ENCODE measurements at regions not wholly inside any gene's neighbourhood (a gene's known extent, or its start where the extent isn't known, plus 50 kb on each side); places are given as distances from the start of the nearest gene placed in this dataset.

GRCh38 chr22:47390026-47390970 lies 627.8 kb downstream of the TBC1D22A start:
- no peak for DNase-seq

DNA sequence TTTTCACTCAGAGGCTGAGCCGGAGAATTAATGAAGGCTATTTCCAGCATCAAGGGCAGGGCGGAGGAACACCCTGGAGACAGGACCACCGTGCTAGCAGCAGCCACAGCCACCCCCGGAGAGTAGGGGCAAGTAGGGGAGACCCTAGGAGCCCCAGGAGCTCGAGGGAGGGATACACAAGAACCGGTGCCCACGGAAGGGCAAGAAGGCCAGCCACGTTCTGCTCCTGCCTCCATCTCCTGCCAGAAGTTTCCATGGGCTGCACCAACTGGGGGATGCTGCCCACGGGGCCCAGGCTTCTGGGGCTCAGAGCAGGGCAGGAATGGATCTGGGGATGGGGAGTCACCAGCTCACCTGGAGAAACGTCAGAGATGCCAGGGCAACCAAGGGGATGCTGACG lies 626.8 kb downstream of the TBC1D22A start:
- no peak for DNase-seq

GRCh38 chr22:47388778-47389177 lies 626.3 kb downstream of the TBC1D22A start:
- no peak for DNase-seq

- DNase-seq = no peak
These were observed 625.9 kb downstream of the TBC1D22A start for GRCh38 chr22:47388331-47388730.

DNA sequence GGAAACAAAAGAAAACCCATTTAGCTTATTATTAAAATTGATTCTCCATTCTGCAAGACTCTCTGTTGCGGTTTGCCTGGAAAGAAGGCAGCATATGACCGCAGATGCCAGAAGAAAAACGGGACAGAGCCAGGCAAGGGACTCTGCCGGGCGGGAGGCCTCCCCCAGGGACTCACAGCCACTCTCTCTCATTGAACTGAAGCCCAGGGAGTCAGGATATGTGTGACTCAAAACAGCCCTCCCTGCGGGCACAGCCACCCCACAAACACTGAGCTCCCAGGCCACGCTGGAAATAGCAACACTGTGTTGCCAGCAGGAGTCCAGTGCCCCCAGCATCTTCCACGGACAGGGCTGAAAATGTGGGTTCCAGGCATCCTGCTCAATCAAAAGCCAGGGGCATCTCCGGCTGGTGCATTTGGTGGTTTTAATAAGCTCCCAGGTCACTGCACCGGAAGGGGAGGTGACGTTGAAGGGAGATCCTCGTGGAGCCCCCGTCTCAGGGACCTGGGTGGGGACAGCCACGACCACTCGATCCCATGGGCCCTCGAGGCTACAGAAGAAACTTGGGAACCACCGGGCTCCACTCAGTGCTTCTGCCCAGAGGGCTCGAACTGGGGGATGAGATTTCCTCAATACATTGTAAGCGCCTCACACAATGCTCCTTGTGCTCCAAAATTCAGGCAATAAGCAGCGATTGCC lies 624.5 kb downstream of the TBC1D22A start:
- no peak for DNase-seq

DNA sequence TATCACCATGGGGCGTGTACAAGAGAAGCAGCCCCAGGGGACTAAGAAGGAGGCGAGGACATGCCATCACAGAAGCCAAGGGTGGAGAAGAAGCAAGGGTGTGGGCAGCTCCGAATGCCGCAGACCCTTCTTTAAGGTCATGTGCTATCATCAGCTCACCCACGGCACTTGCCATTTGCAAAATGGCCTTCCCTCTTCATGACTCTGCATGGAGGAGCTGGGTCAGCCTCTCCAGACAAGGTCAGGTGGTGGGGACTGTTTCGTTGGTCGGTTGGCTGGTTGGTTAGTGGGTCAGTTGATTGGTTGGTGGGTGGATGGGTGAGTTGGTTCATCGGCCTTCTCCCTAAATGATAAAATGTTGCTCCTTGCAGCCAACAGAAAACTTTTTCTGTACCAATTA lies 622.5 kb downstream of the TBC1D22A start:
- no peak for DNase-seq

GRCh38 chr22:47382164-47382890 lies 619.9 kb downstream of the TBC1D22A start:
- DNase-seq = peak; percentile 36

DNA sequence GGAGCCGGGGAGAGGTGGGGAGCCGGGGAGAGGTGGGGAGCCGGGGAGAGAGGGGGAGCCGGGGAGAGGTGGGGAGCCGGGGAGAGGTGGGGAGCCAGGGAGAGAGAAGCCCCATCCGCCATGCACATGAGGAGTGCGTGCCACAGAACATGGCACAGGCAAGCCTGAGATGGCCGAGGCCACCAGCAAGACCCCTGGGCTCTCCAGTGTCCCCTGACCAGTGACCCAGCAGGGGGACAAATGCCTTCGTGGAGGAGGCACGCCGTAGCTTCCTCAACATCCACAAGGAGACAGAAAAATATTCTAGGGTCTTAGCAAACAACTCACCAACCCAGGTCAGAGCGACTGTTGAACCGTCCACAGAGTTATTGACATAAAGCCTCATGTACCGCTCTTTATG lies 618.8 kb downstream of the TBC1D22A start:
- no peak for DNase-seq

DNA sequence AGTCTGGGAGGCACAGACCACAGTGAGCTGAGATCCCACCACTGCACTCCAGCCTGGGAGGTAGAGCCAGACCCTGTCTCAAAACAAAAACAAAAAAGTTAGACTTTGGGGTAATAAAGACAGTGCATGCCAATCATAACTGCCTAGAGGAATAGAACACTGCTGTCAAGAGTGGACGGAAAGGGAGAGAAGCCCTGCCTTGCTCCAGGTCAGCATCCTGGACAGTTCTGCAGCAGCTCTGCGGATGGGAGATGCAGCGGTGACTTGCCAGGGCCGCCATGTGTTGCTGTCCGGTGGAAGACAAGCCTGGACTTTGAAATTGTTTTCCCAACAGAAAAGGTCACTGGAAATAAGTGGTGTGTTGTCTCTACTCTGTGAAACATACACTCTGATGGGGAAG lies 618.2 kb downstream of the TBC1D22A start:
- DNase-seq = no peak

DNA sequence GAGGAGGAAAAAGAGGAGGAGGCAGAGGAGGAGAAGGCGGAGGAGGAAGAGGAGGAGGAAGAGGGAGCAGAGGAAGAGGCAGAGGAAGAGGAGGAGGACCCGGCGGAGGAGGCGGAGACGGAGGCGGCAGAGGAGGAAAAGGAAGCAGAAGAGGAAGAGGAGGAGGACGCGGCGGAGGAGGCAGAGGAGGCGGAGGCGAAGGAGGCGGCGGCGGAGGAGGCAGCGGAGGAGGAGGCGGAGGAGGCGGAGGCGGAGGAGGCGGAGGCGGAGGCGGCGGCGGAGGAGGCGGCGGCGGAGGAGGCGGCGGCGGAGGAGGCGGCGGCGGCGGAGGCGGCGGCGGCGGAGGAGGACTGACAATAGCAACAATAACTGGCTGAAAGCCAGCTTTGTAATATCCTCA lies 616.6 kb downstream of the TBC1D22A start:
- no peak for DNase-seq

DNA sequence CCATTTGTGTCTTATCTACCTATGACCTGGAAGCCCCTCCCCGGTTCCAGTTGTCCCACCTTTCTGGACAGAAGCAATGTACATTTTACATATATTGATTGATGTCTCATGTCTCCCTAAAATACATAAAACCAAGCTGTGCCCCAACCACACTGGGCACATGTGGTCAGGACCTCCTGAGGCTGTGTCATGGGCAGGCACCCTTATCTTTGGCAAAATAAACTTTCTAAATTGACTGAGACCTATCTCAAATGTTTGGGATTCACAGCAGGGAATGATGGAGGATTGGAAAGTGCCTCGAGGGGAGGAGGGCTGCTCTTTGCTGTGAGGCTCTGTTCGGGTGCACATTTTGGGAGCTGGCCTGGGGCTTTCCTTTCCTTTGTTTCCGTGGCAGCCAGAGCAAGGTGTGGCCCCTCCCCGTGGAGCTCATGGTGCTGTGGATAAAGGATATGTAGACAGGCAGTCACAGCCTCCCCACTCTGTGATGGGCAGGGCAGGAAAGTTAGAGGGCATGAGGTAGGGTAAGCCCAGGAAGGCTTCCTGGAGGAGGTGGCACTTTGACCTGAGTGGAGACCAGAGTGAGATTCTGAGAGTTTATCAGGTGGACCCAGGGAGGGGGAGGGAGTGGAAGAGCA lies 615.6 kb downstream of the TBC1D22A start:
- no peak for DNase-seq

- no peak for DNase-seq
These were observed 614.6 kb downstream of the TBC1D22A start for GRCh38 chr22:47376901-47377505.

- DNase-seq = no peak
These were observed 613.9 kb downstream of the TBC1D22A start for GRCh38 chr22:47376322-47376700.

GRCh38 chr22:47375621-47376321 lies 613.3 kb downstream of the TBC1D22A start:
- DNase-seq = no peak

GRCh38 chr22:47374901-47375575 lies 612.6 kb downstream of the TBC1D22A start:
- no peak for DNase-seq

- DNase-seq = no peak
These were observed 611.9 kb downstream of the TBC1D22A start for GRCh38 chr22:47374273-47374771.

- DNase-seq = no peak
These were observed 611.3 kb downstream of the TBC1D22A start for GRCh38 chr22:47373648-47374272.

- no peak for DNase-seq
These were observed 610.3 kb downstream of the TBC1D22A start for GRCh38 chr22:47372596-47373385.

GRCh38 chr22:47372111-47372581 lies 609.7 kb downstream of the TBC1D22A start:
- no peak for DNase-seq
